Astrocyte (in vitro differentiated cells and primary cell): ENCODE measurements at regions not wholly inside any gene's neighbourhood (a gene's known extent, or its start where the extent isn't known, plus 50 kb on each side); places are given as distances from the start of the nearest gene placed in this dataset.

ENCODE experiments used
- DNase-seq: peaks from one replicate; pipeline ENCODE4 v3.0.0-alpha.2; 2010; ENCODE audit warnings: low read depth
- FAIRE-seq: peaks from 2 replicates; lab custom pipeline; 2011; peaks lifted over from hg19 to GRCh38; lab: Jason Lieb, UNC
- H2AFZ ChIP-seq: 2 replicates; pipeline ENCODE4 v1.6.0; 2012; ENCODE audit warnings: low read depth, low read length, inconsistent platforms
- H3K27ac ChIP-seq: 2 replicates; pipeline ENCODE4 v1.5.1; 2011; ENCODE audit warnings: low read depth, low read length, inconsistent platforms
- H3K27me3 ChIP-seq: 2 replicates; pipeline ENCODE4 v1.6.0; 2011; ENCODE audit warnings: low read length, inconsistent platforms; ENCODE audit not compliant: insufficient read depth
- H3K36me3 ChIP-seq: 2 replicates; pipeline ENCODE4 v1.5.1; 2011; ENCODE audit warnings: low read length, inconsistent platforms; ENCODE audit not compliant: insufficient read depth
- H3K4me1 ChIP-seq: 2 replicates; pipeline ENCODE4 v1.5.1; 2011; ENCODE audit warnings: low read length, inconsistent platforms; ENCODE audit not compliant: insufficient read depth
- H3K4me2 ChIP-seq: 2 replicates; pipeline ENCODE4 v1.6.0; 2012; ENCODE audit warnings: low read length, inconsistent platforms
- H3K4me3 ChIP-seq: 2 replicates; pipeline ENCODE4 v1.5.1; 2011; ENCODE audit warnings: low read depth, mild to moderate bottlenecking, low read length, inconsistent platforms; ENCODE audit not compliant: insufficient read depth
- H3K79me2 ChIP-seq: 2 replicates; pipeline ENCODE4 v1.6.0; 2012; ENCODE audit warnings: mild to moderate bottlenecking, low read length, inconsistent platforms; ENCODE audit not compliant: insufficient read depth
- H3K9ac ChIP-seq: 2 replicates; pipeline ENCODE4 v1.6.0; 2012; ENCODE audit warnings: mild to moderate bottlenecking, low read length, inconsistent platforms
- H3K9me3 ChIP-seq: 2 replicates; pipeline ENCODE4 v1.5.1; 2012; ENCODE audit warnings: low read depth, mild to moderate bottlenecking, low read length, inconsistent platforms; ENCODE audit not compliant: insufficient read depth
- H4K20me1 ChIP-seq: 2 replicates; pipeline ENCODE4 v1.6.0; 2012; ENCODE audit warnings: low read length, inconsistent platforms; ENCODE audit not compliant: insufficient read depth
- H3K27ac Mint-ChIP-seq: one replicate; pipeline ENCODE4 v1.8.0; 2021; ENCODE audit warnings: mild to moderate bottlenecking, mixed read lengths; ENCODE audit not compliant: unreplicated experiment
- H3K27me3 Mint-ChIP-seq: one replicate; pipeline ENCODE4 v1.8.0; 2021; ENCODE audit warnings: low read depth, mixed read lengths; ENCODE audit not compliant: unreplicated experiment
- H3K36me3 Mint-ChIP-seq: one replicate; pipeline ENCODE4 v1.8.0; 2021; ENCODE audit warnings: low read depth, mixed read lengths; ENCODE audit not compliant: unreplicated experiment
- H3K4me1 Mint-ChIP-seq: one replicate; pipeline ENCODE4 v1.8.0; 2021; ENCODE audit warnings: low read depth, mixed read lengths; ENCODE audit not compliant: unreplicated experiment
- H3K4me3 Mint-ChIP-seq: one replicate; pipeline ENCODE4 v1.8.0; 2021; ENCODE audit warnings: mild to moderate bottlenecking, moderate library complexity, mixed read lengths; ENCODE audit not compliant: unreplicated experiment
- H3K9me3 Mint-ChIP-seq: one replicate; pipeline ENCODE4 v1.8.0; 2021; ENCODE audit warnings: mild to moderate bottlenecking, mixed read lengths; ENCODE audit not compliant: unreplicated experiment
- CTCF ChIP-seq: IDR thresholded peaks from 2 replicates; pipeline ENCODE4 v1.5.1; 2011; ENCODE audit warnings: low read depth, mild to moderate bottlenecking, inconsistent platforms, low read length, moderate library complexity; ENCODE audit not compliant: insufficient read depth
- EZH2 ChIP-seq: IDR thresholded peaks from 2 replicates; pipeline ENCODE4 v1.6.1; 2012; ENCODE audit warnings: mild to moderate bottlenecking, low read length, inconsistent platforms; ENCODE audit not compliant: insufficient read depth

- Mint-ChIP-seq H3K27me3 (peaks cover 10% of the 10 kb centered on the region), H3K4me3 (no peak overlapping the region), H3K4me1 (peaks cover 11% of the 10 kb centered on the region), H3K27ac (no peak overlapping the region), H3K36me3 (no peaks in the 10 kb centered on the region), H3K9me3 (peaks cover 4% of the 10 kb centered on the region)
- H3K79me2 ChIP-seq = no peaks in the 10 kb centered on the region
- FAIRE-seq (no peak), DNase-seq (no peak)
- TF ChIP-seq EZH2 (no peak), CTCF (no peak)
- H3K27me3 ChIP-seq = no peaks in the 10 kb centered on the region
- H3K9ac ChIP-seq = no peak overlapping the region
- peaks cover 12% of the 10 kb centered on the region for H3K4me1 ChIP-seq
- no peak overlapping the region for H3K4me2 ChIP-seq
- no peaks in the 10 kb centered on the region for H4K20me1 ChIP-seq
- H3K4me3 ChIP-seq = no peak overlapping the region
- no peaks in the 10 kb centered on the region for H3K36me3 ChIP-seq
- H3K9me3 ChIP-seq = no peaks in the 10 kb centered on the region
- no peak overlapping the region for H3K27ac ChIP-seq
- H2AFZ ChIP-seq = no peak overlapping the region
These were observed 129.9 kb downstream of the MRPL14 start for GRCh38 chr6:43997345-43997677.

- FAIRE-seq = no peak
- H3K27me3 Mint-ChIP-seq = peaks cover 15% of the 10 kb centered on the region
- peaks cover 8% of the 10 kb centered on the region for H3K4me1 ChIP-seq
- DNase-seq = no peak
- peaks cover 7% of the 10 kb centered on the region for H3K9me3 Mint-ChIP-seq
- peak overlapping the region; percentile 45 for H3K4me2 ChIP-seq
- peak overlapping the region; percentile 67 for H3K27ac ChIP-seq
- no peaks in the 10 kb centered on the region for H3K36me3 Mint-ChIP-seq
- H3K4me1 Mint-ChIP-seq = peaks cover 11% of the 10 kb centered on the region
- no peaks in the 10 kb centered on the region for H3K36me3 ChIP-seq
- H3K27ac Mint-ChIP-seq = peak overlapping the region; percentile 80
- H2AFZ ChIP-seq = no peak overlapping the region
- no peaks in the 10 kb centered on the region for H4K20me1 ChIP-seq
- no peak overlapping the region for H3K4me3 ChIP-seq
- no peak overlapping the region for H3K4me3 Mint-ChIP-seq
- no peak for TF ChIP-seq CTCF
- no peak for TF ChIP-seq EZH2
- no peaks in the 10 kb centered on the region for H3K79me2 ChIP-seq
- no peaks in the 10 kb centered on the region for H3K27me3 ChIP-seq
- no peaks in the 10 kb centered on the region for H3K9me3 ChIP-seq
- peak overlapping the region; percentile 54 for H3K9ac ChIP-seq
These were observed 130.5 kb downstream of the MRPL14 start for GRCh38 chr6:43996618-43997344.

GRCh38 chr6:43995137-43995536, 132.1 kb downstream of the MRPL14 start:
- FAIRE-seq = no peak
- H3K9ac ChIP-seq = no peak overlapping the region
- DNase-seq = no peak
- no peak overlapping the region for H2AFZ ChIP-seq
- H3K36me3 ChIP-seq = no peaks in the 10 kb centered on the region
- no peak overlapping the region for H3K4me2 ChIP-seq
- no peaks in the 10 kb centered on the region for H3K36me3 Mint-ChIP-seq
- H3K9me3 Mint-ChIP-seq = peaks cover 7% of the 10 kb centered on the region
- H3K27ac Mint-ChIP-seq = no peak overlapping the region
- H4K20me1 ChIP-seq = no peaks in the 10 kb centered on the region
- H3K27me3 Mint-ChIP-seq = peaks cover 18% of the 10 kb centered on the region
- TF ChIP-seq CTCF (no peak), EZH2 (no peak)
- H3K4me1 ChIP-seq = peaks cover 21% of the 10 kb centered on the region
- no peaks in the 10 kb centered on the region for H3K27me3 ChIP-seq
- no peak overlapping the region for H3K4me3 ChIP-seq
- no peak overlapping the region for H3K4me3 Mint-ChIP-seq
- H3K4me1 Mint-ChIP-seq = peaks cover 18% of the 10 kb centered on the region
- no peaks in the 10 kb centered on the region for H3K9me3 ChIP-seq
- no peaks in the 10 kb centered on the region for H3K79me2 ChIP-seq
- H3K27ac ChIP-seq = no peak overlapping the region
